ENCODE measurements at regions not wholly inside any gene's neighbourhood (a gene's known extent, or its start where the extent isn't known, plus 50 kb on each side); places are given as distances from the start of the nearest gene placed in this dataset.
"Not testable (repeated sequence)": the region's sequence is repeated elsewhere in the genome, so short reads cannot be mapped to it uniquely, and the experiment has no call there.

DNA sequence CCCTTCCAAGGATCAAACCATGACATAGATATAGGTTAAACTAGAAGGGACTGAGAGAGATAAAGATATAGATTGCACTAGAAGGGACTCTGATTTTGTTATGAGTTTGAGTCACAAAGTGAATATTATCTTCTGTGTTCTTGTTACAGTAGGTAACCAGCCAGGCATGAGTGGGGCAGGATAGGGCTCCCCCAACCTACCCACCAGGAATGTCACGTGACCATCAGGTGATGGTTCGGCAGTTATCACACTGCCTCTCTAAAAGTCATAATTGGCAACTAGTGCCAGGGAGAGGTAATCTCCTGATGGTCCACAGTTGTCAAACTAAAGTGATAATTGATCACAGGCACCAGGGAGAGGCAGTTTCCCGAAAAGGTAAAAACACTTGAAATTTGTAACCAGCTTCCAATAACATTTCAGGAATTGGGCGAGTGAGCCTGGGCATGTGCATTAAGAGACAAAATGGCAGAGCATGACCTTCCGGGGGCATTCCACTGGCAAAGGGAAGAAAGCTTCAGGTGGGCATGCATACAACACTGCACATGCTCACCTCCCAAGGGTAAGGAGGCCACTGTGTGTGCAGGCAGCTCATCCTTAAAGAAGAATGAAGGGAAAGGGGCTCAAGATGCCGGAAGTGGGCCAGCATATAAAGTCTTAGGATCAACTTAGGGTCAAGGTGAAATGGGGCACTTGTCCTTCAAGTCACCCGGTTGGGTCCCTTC, 533.6 kb upstream of the HTR2C start:
- no peak for DNase-seq (ENCODE audit: low read depth)
- TF ChIP-seq, protein P1, sequence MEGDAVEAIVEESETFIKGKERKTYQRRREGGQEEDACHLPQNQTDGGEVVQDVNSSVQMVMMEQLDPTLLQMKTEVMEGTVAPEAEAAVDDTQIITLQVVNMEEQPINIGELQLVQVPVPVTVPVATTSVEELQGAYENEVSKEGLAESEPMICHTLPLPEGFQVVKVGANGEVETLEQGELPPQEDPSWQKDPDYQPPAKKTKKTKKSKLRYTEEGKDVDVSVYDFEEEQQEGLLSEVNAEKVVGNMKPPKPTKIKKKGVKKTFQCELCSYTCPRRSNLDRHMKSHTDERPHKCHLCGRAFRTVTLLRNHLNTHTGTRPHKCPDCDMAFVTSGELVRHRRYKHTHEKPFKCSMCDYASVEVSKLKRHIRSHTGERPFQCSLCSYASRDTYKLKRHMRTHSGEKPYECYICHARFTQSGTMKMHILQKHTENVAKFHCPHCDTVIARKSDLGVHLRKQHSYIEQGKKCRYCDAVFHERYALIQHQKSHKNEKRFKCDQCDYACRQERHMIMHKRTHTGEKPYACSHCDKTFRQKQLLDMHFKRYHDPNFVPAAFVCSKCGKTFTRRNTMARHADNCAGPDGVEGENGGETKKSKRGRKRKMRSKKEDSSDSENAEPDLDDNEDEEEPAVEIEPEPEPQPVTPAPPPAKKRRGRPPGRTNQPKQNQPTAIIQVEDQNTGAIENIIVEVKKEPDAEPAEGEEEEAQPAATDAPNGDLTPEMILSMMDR (IDR thresholded peaks at IDR 0.05; ENCODE audit: control insufficient read depth, extremely low read depth, insufficient read depth) = no peak
- no peak overlapping the region for H3K4me3 ChIP-seq (ENCODE audit: low read depth, low read length)

DNA sequence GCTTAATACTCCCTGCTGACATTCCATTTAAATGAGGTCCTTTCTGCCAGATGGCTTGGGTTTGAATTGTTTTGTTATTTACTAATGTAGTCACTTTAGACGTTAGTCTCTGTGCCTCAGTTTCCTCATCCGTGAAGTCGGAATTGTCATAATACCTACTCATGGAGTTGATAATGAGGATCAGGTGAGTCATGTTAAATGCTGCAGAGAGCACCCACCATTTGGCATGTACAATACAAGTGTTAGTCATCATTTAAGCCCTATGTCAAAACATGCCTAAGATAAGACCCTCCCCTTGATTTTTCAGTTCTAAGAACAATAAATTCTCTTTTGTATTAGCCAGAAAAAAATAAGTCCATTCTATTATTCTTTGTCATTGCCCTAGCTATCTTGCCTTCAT, 534.8 kb upstream of the HTR2C start:
- TF ChIP-seq, protein P1 (IDR thresholded peaks at IDR 0.05; ENCODE audit: control insufficient read depth, extremely low read depth, insufficient read depth) = no peak
- no peak for DNase-seq (ENCODE audit: low read depth)
- no peak overlapping the region for H3K4me3 ChIP-seq (ENCODE audit: low read depth, low read length)

DNA sequence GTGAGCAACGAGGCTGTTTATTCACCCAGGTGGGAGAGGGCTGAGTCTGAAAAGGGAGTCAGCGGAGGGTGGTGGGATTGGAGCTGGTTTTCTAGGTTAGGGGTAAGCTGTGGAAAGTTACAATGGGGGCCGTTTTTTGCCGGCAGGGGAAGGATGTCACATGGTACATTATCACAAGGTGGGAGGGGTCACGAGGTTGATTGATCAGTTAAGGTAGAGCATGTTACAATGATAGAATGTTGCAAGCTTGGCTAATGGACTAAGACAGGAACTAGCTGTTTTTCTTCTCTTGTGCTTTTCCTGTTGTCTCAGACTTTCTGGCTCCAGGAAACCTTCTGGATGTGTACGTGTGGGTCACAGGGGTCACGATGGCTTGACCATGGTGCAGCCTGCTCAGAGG, 536.3 kb upstream of the HTR2C start:
- H3K4me3 ChIP-seq (ENCODE audit: low read depth, low read length) = no peak overlapping the region
- TF ChIP-seq, protein P1 (IDR thresholded peaks at IDR 0.05; ENCODE audit: control insufficient read depth, extremely low read depth, insufficient read depth) = no peak
- DNase-seq (ENCODE audit: low read depth) = no peak

DNA sequence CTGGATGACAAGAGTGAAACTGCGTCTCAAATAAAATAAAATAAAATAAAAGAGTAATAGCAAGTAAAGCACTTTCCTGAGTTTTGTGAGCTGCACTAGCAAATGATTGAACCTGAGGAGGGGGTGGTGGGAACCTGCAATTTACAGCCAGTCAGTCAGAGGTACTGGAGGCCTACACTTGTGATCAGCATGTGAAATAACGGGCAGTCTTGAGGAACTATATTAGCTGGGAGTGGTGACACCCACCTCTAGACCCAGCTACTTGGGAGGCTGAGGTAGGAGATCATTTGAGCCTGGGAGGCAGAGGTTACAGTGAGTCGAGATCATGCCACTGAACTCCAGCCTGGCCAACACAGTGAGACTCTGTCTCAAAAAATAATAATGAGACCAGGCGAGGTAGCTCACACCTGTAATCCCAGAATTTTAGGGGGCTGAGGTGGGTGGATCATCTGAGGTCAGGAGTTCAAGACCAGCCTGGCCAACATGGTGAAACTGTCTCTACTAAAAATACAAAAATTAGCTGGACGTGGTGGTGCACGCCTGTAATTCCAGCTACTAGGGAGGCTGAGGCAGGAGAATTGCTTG, 537.1 kb upstream of the HTR2C start:
- no peak overlapping the region for H3K4me3 ChIP-seq (ENCODE audit: low read depth, low read length)
- no peak for DNase-seq (ENCODE audit: low read depth)
- TF ChIP-seq, protein P1 (IDR thresholded peaks at IDR 0.05; ENCODE audit: control insufficient read depth, extremely low read depth, insufficient read depth) = no peak

DNA sequence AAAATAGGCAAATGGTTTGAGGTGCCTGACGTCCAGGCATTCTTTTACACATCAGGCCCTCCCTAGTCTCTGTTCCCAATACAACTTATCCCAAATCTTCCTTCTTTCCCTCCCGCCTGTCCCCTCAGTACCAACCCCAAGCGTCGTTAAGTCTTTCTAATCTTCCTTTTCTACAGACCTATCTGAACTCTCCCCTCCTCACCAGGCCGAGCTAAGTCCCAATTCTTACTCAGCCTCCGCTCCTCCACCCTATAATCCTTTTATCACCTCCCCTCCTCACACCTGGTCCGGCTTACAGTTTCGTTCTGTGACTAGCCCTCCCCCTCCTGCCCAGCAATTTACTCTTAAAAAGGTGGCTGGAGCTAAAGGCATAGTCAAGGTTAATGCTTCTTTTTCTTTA, 542.4 kb upstream of the HTR2C start:
- not testable (repeated sequence) for H3K4me3 ChIP-seq (ENCODE audit: low read depth, low read length); DNase-seq (ENCODE audit: low read depth)

DNA sequence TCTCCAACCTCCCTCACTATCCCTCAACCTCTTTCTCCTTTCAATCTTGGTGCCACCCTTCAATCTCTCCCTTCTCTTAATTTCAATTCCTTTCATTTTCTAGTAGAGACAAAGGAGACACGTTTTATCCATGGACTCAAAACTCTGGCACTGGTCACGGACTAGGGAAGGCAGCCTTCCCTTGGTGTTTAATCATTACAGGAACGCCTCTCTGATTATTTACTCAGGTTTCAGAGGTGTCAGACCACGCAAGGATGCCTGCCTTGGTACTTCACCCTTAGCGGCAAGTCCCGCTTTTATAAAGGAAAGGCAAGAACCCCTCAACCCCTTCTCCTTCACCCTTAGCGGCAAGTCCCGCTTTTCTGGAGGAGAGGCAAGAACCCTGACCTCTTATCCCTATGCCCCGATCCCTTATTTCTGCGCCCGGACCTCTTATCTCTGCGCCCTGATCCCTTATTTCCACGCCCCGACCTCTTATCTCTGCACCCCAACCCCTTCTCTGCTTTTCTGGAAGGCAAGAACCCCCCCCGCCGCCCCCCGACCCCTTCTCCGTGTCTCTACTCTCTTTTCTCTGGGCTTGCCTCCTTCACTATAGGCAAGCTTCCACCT, 543.1 kb upstream of the HTR2C start:
- not testable (repeated sequence) for DNase-seq (ENCODE audit: low read depth); H3K4me3 ChIP-seq (ENCODE audit: low read depth, low read length)

DNA sequence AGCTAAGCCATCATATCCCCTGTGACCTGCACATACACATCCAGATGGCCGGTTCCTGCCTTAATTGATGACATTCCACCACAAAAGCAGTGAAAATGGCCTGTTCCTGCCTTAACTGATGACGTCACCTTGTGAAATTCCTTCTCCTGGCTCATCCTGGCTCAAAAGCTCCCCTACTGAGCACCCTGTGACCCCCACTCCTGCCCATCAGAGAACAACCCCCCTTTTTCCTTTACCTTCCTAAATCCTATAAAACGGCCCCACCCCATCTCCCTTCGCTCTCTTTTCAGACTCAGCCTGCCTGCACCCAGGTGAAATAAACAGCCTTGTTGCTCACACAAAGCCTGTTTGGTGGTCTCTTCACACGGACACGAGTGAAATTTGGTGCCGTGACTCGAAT, 543.8 kb upstream of the HTR2C start:
- DNase-seq (ENCODE audit: low read depth); H3K4me3 ChIP-seq (ENCODE audit: low read depth, low read length): not testable (repeated sequence)

DNA sequence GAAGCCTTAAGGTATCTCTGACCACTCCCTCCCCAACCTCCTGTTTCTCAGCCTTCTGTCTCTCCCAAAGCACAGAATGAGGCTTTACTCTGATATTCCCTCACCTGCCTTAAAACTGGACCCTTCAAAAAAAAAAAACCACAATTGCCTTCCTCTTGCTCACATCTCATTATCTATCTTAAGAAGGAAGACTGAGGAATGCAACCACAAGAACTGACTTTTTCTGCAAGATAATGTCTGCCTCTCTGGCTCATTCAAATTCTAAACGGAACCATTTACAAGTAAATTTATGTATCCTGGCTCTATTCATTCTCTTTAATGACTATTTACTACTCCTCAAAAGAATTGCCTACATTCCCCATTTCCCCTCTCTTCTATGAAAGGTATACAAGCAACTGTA, 545.5 kb upstream of the HTR2C start:
- no peak for DNase-seq (ENCODE audit: low read depth)
- no peak overlapping the region for H3K4me3 ChIP-seq (ENCODE audit: low read depth, low read length)
- TF ChIP-seq, protein P1 (IDR thresholded peaks at IDR 0.05; ENCODE audit: control insufficient read depth, extremely low read depth, insufficient read depth) = no peak

Measured in LNCaP clone FGC (cell line).